Colonic mucosa (tissue), 4 donors: ENCODE measurements at regions not wholly inside any gene's neighbourhood (a gene's known extent, or its start where the extent isn't known, plus 50 kb on each side); places are given as distances from the start of the nearest gene placed in this dataset.

Experiments used
- DNase-seq: peaks from one replicate; pipeline ENCODE4 v3.0.0-alpha.2; 2020
- H3K27ac ChIP-seq: fragments of 200-600 bp; one replicate; pipeline ENCODE4 v1.8.0; 2021
- H3K27me3 ChIP-seq: fragments of 200-600 bp; one replicate; pipeline ENCODE4 v1.8.0; 2021
- H3K36me3 ChIP-seq: fragments of 200-600 bp; one replicate; pipeline ENCODE4 v1.8.0; 2021
- H3K4me1 ChIP-seq: fragments of 200-600 bp; one replicate; pipeline ENCODE4 v1.8.0; 2021; ENCODE audit warnings: mild to moderate bottlenecking
- H3K4me3 ChIP-seq: fragments of 200-600 bp; one replicate; pipeline ENCODE4 v1.8.0; 2021
- H3K9ac ChIP-seq, 2 donors: one replicate each; pipeline ENCODE4 v1.7.0; 2013; ENCODE audit warnings: control low read depth in 2 of 2, low read depth in 2 of 2, low read length in 2 of 2
- H3K9me3 ChIP-seq: fragments of 200-600 bp; one replicate; pipeline ENCODE4 v1.8.0; 2021
- intact Hi-C: fragments of 100-400 bp; cut with DNase I; formaldehyde crosslinking; loops from one replicate; pipeline ENCODE4 v1.14.1; 2022
- TF ChIP-seq, protein P1 (sequence below): fragments of 200-600 bp; IDR thresholded peaks from one replicate; pipeline ENCODE4 v1.8.0; 2022; ENCODE audit warnings: antibody characterized with exemption, mild to moderate bottlenecking
- donor health status: healthy.
- donor health status: DM: no; HTN: no; CAD: no.
- donor health status: DM: no; HTN: no; CAD: no.

DNA sequence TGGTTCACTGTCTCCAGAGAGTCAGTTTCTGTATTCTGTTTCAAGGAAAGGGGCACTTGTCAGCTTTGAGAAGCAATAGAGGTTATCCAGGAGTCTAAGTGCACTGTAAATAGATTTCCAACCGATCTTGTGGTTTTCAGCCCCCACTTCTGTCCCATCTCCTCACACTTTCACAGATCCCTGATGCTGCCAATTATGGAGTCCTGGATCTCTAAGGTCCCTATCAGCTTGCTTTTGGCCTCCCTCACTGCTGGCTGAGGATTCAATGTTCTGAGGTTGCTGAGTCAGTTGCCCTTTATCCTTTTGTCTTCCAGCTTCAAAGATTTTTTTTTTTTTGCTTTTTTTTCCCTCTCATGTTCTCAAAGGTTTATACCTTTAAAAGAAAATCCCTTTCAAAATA is 98.4 kb downstream of the DIRAS3 start:
- H3K4me3 ChIP-seq = no peak overlapping the region
- H3K4me1 ChIP-seq = no peaks in the 10 kb centered on the region
- no peaks in the 10 kb centered on the region for H3K36me3 ChIP-seq
- DNase-seq = no peak
- TF ChIP-seq, protein P1, sequence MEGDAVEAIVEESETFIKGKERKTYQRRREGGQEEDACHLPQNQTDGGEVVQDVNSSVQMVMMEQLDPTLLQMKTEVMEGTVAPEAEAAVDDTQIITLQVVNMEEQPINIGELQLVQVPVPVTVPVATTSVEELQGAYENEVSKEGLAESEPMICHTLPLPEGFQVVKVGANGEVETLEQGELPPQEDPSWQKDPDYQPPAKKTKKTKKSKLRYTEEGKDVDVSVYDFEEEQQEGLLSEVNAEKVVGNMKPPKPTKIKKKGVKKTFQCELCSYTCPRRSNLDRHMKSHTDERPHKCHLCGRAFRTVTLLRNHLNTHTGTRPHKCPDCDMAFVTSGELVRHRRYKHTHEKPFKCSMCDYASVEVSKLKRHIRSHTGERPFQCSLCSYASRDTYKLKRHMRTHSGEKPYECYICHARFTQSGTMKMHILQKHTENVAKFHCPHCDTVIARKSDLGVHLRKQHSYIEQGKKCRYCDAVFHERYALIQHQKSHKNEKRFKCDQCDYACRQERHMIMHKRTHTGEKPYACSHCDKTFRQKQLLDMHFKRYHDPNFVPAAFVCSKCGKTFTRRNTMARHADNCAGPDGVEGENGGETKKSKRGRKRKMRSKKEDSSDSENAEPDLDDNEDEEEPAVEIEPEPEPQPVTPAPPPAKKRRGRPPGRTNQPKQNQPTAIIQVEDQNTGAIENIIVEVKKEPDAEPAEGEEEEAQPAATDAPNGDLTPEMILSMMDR = no peak
- H3K9me3 ChIP-seq = no peaks in the 10 kb centered on the region
- H3K27me3 ChIP-seq = no peaks in the 10 kb centered on the region
- H3K9ac ChIP-seq = no peak overlapping the region
- H3K27ac ChIP-seq = no peak overlapping the region
- intact Hi-C loops = no loop called here

- intact Hi-C loops = no loop called here
- Histone ChIP-seq H3K9ac (no peak overlapping the region), H3K36me3 (no peaks in the 10 kb centered on the region), H3K27ac (no peak overlapping the region), H3K9me3 (no peaks in the 10 kb centered on the region), H3K27me3 (no peaks in the 10 kb centered on the region), H3K4me1 (no peaks in the 10 kb centered on the region), H3K4me3 (no peak overlapping the region)
- TF ChIP-seq, protein P1 = no peak
- no peak for DNase-seq
These were observed 99.4 kb downstream of the DIRAS3 start for GRCh38 chr1:67951014-67951413.

DNA sequence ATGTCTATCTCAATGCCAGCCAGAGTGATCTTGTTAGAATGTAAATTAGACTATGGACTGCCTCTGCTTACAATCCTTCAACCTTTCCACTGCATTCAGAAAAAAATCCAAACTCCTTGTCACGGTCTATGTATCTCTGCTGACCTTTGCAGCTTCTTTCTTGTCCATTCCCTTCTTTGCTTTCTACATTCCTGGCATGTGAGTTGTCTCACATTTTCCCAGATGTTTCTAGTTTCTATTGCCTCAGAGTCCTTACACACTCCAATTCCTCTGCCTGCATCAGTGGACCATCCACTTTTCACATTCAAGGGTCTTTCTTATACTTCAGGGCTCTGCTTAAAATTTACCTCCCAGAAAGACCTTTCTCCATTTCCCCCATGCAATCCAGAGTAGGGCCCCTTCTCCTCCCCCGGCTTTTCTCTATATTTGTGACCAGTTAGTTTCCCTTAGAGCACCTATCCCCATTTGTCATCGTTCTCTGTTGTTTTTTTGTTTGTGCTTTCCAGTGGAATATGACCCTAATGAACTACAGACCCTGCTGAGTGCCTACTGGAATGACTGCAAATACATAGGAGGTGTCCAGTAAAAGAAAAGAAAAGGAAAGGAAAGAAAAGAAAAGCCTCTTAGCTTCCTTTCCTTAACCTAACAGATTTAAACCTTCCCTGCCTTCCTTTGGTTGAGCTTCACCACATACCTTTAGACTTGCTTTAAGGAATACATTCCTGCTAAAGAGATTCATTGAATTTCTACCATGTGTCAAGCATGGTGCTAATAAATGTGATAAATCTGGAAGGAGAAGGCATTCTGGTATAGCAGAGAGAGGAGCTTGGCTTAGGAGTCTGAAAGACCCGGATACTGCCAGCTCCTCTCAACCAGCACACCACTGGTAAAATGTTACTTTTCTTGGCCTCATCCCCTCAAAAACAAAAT is 102.0 kb downstream of the DIRAS3 start:
- TF ChIP-seq, protein P1 = no peak
- Histone ChIP-seq H3K36me3 (no peaks in the 10 kb centered on the region), H3K4me3 (no peak overlapping the region), H3K27me3 (no peaks in the 10 kb centered on the region), H3K27ac (no peak overlapping the region), H3K9ac (no peak overlapping the region), H3K4me1 (no peaks in the 10 kb centered on the region), H3K9me3 (no peaks in the 10 kb centered on the region)
- DNase-seq = no peak
- intact Hi-C loops = no loop called here

DNA sequence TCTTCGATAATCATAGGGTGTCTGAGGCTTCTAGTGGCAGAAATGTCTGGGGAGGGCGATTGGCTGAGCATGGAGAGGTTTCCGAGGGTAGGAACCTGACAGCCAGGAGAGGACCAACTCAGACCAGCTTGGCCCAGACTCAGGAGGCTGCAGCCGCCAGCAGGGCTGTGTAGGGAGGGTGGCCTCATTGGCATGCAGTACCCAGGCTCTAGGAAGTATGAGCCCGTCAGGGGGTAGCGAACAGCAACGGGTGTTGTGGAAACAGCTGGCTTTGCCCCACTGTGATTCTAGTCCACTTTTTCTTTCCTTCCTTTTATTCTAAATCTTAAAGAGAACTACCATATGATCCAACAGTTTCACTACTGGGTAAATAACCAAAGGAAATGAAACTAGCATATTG is 103.3 kb downstream of the DIRAS3 start:
- DNase-seq = no peak
- H3K4me1 ChIP-seq = no peaks in the 10 kb centered on the region
- no peak overlapping the region for H3K4me3 ChIP-seq
- H3K27ac ChIP-seq = no peak overlapping the region
- no peak overlapping the region for H3K9ac ChIP-seq
- TF ChIP-seq, protein P1 = no peak
- no peaks in the 10 kb centered on the region for H3K9me3 ChIP-seq
- H3K36me3 ChIP-seq = no peaks in the 10 kb centered on the region
- intact Hi-C loops = no loop called here
- H3K27me3 ChIP-seq = no peaks in the 10 kb centered on the region

- H3K27ac ChIP-seq = no peak overlapping the region
- no peaks in the 10 kb centered on the region for H3K27me3 ChIP-seq
- TF ChIP-seq, protein P1 = no peak
- H3K4me1 ChIP-seq = no peaks in the 10 kb centered on the region
- no peak overlapping the region for H3K9ac ChIP-seq
- intact Hi-C loops = no loop called here
- H3K36me3 ChIP-seq = no peaks in the 10 kb centered on the region
- no peak overlapping the region for H3K4me3 ChIP-seq
- no peaks in the 10 kb centered on the region for H3K9me3 ChIP-seq
- no peak for DNase-seq
These were observed 104.6 kb downstream of the DIRAS3 start for GRCh38 chr1:67945733-67946374.
